ENCODE measurements at regions not wholly inside any gene's neighbourhood (a gene's known extent, or its start where the extent isn't known, plus 50 kb on each side); places are given as distances from the start of the nearest gene placed in this dataset.

- H3K9ac ChIP-seq (replicated peaks; ENCODE audit: extremely low read depth, insufficient read depth, low read length) = no peak overlapping the region
- TF ChIP-seq JUN (IDR thresholded peaks at IDR 0.05; ENCODE audit: borderline replicate concordance, insufficient read depth, insufficient read length, low read depth) (no peak), MYC (IDR thresholded peaks at IDR 0.05; ENCODE audit: low read depth, low read length) (no peak)
- H3K4me1 ChIP-seq (ENCODE audit: control insufficient read depth, extremely low read depth, insufficient read depth, low read length) = no peaks in the 10 kb centered on the region
- no TSS peak for BruUV-seq (replicated peaks)
- H3K4me3 ChIP-seq (replicated peaks in 1 of 3; ENCODE audit: insufficient read depth in 1 of 3, low read depth in 1 of 3, low read length in 3 of 3) = no peak overlapping the region
- H3K36me3 ChIP-seq (ENCODE audit: control insufficient read depth in 2 of 2, extremely low read depth in 1 of 2, insufficient read depth in 2 of 2, low read length in 2 of 2) = no peaks in the 10 kb centered on the region
- H3K27me3 ChIP-seq (ENCODE audit: control insufficient read depth in 2 of 2, insufficient read depth in 2 of 2, low read length in 2 of 2) = no peaks in the 10 kb centered on the region
- no peak for FAIRE-seq
- ChIA-PET CTCF (interaction anchor here (0.8 to 1.4 kb wide), 2 partner anchors 9 to 294 kb away, joined by 3 to 4 read pairs; no protein-coding TSS in a partner anchor), POLR2A (no interaction called here)
- no peak overlapping the region for H2AFZ ChIP-seq (ENCODE audit: low read depth, low read length)
- DNase-seq (ENCODE audit: low read depth, low spot score) = no peak
- H3K27ac ChIP-seq (ENCODE audit: insufficient read depth, low read depth, low read length) = no peak overlapping the region
- no peak overlapping the region for H3K4me2 ChIP-seq (ENCODE audit: insufficient read depth, low read length)
- no peaks in the 10 kb centered on the region for H3K9me1 ChIP-seq (replicated peaks; ENCODE audit: control insufficient read depth, extremely low read depth, insufficient read depth, low read length)
- H3K79me2 ChIP-seq (ENCODE audit: control insufficient read depth, insufficient read depth, low read length) = no peaks in the 10 kb centered on the region
- H3K9me3 ChIP-seq (replicated peaks; ENCODE audit: control insufficient read depth, insufficient read depth, low read length) = no peaks in the 10 kb centered on the region
- no peaks in the 10 kb centered on the region for H4K20me1 ChIP-seq (replicated peaks; ENCODE audit: control insufficient read depth, extremely low read depth, insufficient read depth, low read length)
- intact Hi-C loops (cut with micrococcal nuclease) (no loop called here), dilution Hi-C loops (cut with MboI; ENCODE audit: extremely low pct_ligation_motif_present, low sequenced_read_pairs) (loop anchor here (25.0 kb wide), 1 partner anchor 248 kb away; no protein-coding TSS in a partner anchor)
These were observed 76.6 kb downstream of the GPR88 start for GRCh38 chr1:100614570-100614969.

GRCh38 chr1:100615686-100616085 lies 77.7 kb downstream of the GPR88 start:
- Histone ChIP-seq H3K27ac (ENCODE audit: insufficient read depth, low read depth, low read length) (no peak overlapping the region), H4K20me1 (replicated peaks; ENCODE audit: control insufficient read depth, extremely low read depth, insufficient read depth, low read length) (no peaks in the 10 kb centered on the region), H3K27me3 (ENCODE audit: control insufficient read depth in 2 of 2, insufficient read depth in 2 of 2, low read length in 2 of 2) (no peaks in the 10 kb centered on the region), H3K4me3 (replicated peaks in 1 of 3; ENCODE audit: insufficient read depth in 1 of 3, low read depth in 1 of 3, low read length in 3 of 3) (no peak overlapping the region), H2AFZ (ENCODE audit: low read depth, low read length) (no peak overlapping the region), H3K36me3 (ENCODE audit: control insufficient read depth in 2 of 2, extremely low read depth in 1 of 2, insufficient read depth in 2 of 2, low read length in 2 of 2) (no peaks in the 10 kb centered on the region), H3K4me1 (ENCODE audit: control insufficient read depth, extremely low read depth, insufficient read depth, low read length) (no peaks in the 10 kb centered on the region), H3K79me2 (ENCODE audit: control insufficient read depth, insufficient read depth, low read length) (no peaks in the 10 kb centered on the region), H3K4me2 (ENCODE audit: insufficient read depth, low read length) (no peak overlapping the region), H3K9ac (replicated peaks; ENCODE audit: extremely low read depth, insufficient read depth, low read length) (no peak overlapping the region), H3K9me3 (replicated peaks; ENCODE audit: control insufficient read depth, insufficient read depth, low read length) (no peaks in the 10 kb centered on the region), H3K9me1 (replicated peaks; ENCODE audit: control insufficient read depth, extremely low read depth, insufficient read depth, low read length) (no peaks in the 10 kb centered on the region)
- ChIA-PET CTCF (interaction anchor here (1.0 to 2.9 kb wide), 5 partner anchors 9 to 293 kb away, joined by 3 to 8 read pairs (median 3); no protein-coding TSS in a partner anchor), POLR2A (no interaction called here)
- no peak for DNase-seq (ENCODE audit: low read depth, low spot score)
- TF ChIP-seq POLR2AphosphoS5 (IDR thresholded peaks at IDR 0.05; ENCODE audit: insufficient read depth, low read depth, low read length) = no peak
- TF ChIP-seq CTCF (IDR thresholded peaks at IDR 0.05; ENCODE audit: extremely low read depth in 1 of 2, insufficient read depth in 1 of 2, low read depth in 1 of 2, low read length in 2 of 2) = no peak
- TF ChIP-seq POLR2A (IDR thresholded peaks at IDR 0.05; ENCODE audit: low read depth, low read length) = no peak
- no peak for TF ChIP-seq GATA2 (IDR thresholded peaks at IDR 0.05; ENCODE audit: insufficient read depth, insufficient read length, low read depth, low read length)
- no peak for TF ChIP-seq FOS (IDR thresholded peaks at IDR 0.05; ENCODE audit: borderline replicate concordance, insufficient read depth, low read length)
- no peak for TF ChIP-seq MYC (IDR thresholded peaks at IDR 0.05; ENCODE audit: low read depth, low read length)
- no peak for TF ChIP-seq MAX (IDR thresholded peaks at IDR 0.05; ENCODE audit: insufficient read depth, insufficient read length)
- TF ChIP-seq JUN (IDR thresholded peaks at IDR 0.05; ENCODE audit: borderline replicate concordance, insufficient read depth, insufficient read length, low read depth) = no peak
- no peak for TF ChIP-seq EZH2 (IDR thresholded peaks at IDR 0.05; ENCODE audit: borderline replicate concordance, low read depth, low read length, severe bottlenecking)
- intact Hi-C loops (cut with micrococcal nuclease) (no loop called here), dilution Hi-C loops (cut with MboI; ENCODE audit: extremely low pct_ligation_motif_present, low sequenced_read_pairs) (loop anchor here (25.0 kb wide), 1 partner anchor 247 kb away; no protein-coding TSS in a partner anchor)
- no peak for FAIRE-seq
- no TSS peak for BruUV-seq (replicated peaks)

Data from endothelial cell of umbilical vein (primary cell).